B cell (primary cell): ENCODE measurements at regions not wholly inside any gene's neighbourhood (a gene's known extent, or its start where the extent isn't known, plus 50 kb on each side); places are given as distances from the start of the nearest gene placed in this dataset.

Experiments
- CTCF ChIP-seq: fragments of 200-600 bp; IDR thresholded peaks from one replicate; pipeline ENCODE4 v1.8.0; 2022; ENCODE audit warnings: antibody characterized with exemption, mild to moderate bottlenecking
- EZH2 ChIP-seq: IDR thresholded peaks from 2 replicates; pipeline ENCODE4 v1.6.1; 2012; ENCODE audit warnings: borderline replicate concordance, low read depth, mild to moderate bottlenecking, moderate library complexity, low read length; ENCODE audit not compliant: insufficient read depth, poor library complexity, severe bottlenecking

DNA sequence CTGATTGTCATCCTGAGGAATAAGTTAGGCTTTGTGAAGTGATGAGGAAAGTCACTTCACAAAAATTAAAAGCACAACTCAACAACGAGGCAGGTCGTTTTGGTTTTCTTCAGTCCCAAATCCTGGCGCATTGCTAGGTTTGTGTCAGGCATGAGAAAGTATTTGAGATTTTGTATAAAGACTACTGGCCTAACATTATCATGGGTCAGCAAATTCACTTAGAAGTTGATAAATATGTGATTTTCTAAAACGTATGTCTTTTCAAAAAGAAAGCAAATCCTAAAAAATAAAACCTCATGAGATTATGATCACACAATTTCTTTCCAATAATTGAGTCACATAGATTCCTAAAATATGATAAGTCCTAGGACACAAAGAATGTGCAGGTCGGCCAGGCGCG, 395.8 kb upstream of the RORA start:
- TF ChIP-seq CTCF (no peak), EZH2 (no peak)
